VCaP (cell line): ENCODE measurements at regions not wholly inside any gene's neighbourhood (a gene's known extent, or its start where the extent isn't known, plus 50 kb on each side); places are given as distances from the start of the nearest gene placed in this dataset.

ENCODE experiments used
- H3K27ac ChIP-seq: fragments of 450-650 bp; 2 replicates; pipeline ENCODE4 v1.5.1; 2017
- TF ChIP-seq, protein P1 (sequence below): fragments of 450-650 bp; conservative IDR thresholded peaks from 2 replicates; pipeline ENCODE4 v1.5.1; 2017; ENCODE audit warnings: mild to moderate bottlenecking, moderate library complexity

DNA sequence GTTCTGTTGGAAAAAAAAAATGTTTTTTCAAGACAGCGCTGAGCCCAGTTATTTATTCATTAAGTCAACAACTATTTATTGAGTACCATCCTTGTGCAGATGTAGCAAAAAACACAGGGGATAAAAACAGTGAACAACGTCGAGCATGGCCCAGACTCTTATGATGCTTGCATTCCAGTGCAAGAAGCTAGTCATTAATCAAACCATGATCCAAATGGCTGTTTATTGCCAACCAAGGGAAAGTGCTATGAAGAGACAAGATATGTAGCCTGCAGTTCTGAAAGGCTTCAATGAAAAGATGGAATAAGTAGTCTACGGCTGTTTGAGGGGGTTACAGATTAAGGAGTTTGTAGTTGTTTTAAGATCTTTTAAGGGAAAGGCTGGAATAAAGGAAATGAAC is 262.3 kb downstream of the NEBL start:
- TF ChIP-seq, protein P1, sequence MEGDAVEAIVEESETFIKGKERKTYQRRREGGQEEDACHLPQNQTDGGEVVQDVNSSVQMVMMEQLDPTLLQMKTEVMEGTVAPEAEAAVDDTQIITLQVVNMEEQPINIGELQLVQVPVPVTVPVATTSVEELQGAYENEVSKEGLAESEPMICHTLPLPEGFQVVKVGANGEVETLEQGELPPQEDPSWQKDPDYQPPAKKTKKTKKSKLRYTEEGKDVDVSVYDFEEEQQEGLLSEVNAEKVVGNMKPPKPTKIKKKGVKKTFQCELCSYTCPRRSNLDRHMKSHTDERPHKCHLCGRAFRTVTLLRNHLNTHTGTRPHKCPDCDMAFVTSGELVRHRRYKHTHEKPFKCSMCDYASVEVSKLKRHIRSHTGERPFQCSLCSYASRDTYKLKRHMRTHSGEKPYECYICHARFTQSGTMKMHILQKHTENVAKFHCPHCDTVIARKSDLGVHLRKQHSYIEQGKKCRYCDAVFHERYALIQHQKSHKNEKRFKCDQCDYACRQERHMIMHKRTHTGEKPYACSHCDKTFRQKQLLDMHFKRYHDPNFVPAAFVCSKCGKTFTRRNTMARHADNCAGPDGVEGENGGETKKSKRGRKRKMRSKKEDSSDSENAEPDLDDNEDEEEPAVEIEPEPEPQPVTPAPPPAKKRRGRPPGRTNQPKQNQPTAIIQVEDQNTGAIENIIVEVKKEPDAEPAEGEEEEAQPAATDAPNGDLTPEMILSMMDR, result no peak
- no peak overlapping the region for H3K27ac ChIP-seq

DNA sequence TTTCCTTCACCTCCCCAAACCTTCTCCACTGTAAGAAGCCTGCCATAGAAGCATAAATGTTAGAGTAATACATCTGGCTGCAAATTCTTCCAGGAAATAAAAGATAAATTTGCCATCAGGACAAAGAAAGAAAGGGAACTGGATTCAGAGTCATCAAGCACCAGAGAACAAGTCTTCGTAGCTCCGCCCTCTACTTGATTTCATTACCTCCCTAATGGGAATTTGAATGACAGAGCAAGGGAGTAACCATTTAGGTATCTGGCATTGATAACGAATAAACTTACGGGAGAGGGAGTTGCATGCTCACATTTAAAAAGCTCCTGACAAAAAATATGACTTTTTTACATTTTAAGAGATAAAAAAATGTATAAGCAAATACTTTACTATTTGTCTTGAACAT is 263.4 kb downstream of the NEBL start:
- no peak overlapping the region for H3K27ac ChIP-seq
- TF ChIP-seq, protein P1, result no peak

DNA sequence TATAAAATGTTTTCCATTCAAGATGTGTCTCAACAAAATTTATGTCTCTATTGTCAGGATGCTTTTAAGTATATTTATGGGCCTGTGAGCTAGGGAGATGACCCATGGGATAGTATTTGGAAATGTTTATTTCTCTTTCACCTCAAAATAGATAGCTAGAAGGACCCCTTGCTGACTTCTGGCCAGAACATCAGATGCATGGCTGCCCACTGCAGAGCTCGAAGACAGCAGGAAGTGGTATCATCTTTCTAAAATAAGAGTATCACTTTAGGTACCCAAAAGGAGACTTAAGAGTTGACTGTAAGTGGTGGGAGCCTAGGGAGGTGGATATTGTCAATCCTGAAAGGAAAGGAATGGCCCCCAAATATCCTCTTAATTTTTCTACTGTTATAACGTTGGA is 264.4 kb downstream of the NEBL start:
- no peak overlapping the region for H3K27ac ChIP-seq
- TF ChIP-seq, protein P1, result no peak

DNA sequence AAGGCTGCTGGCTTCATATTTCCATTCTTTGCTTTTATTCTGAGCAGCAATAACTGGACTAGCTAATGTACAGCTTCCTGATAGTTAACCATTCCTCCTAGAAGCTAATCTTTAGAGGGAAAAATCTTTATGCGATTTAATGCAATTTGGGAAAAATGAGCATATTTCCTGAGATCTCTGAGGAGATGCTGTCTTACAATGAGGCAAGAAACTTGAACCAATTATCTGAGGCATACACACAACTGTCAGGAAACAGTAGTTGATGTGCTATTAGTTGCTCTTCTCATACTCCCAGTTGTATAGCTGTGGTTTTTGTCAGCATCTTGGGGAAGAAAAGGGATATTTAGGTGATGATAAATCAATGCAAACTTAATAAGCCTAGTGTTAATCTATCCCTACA is 265.9 kb downstream of the NEBL start:
- no peak overlapping the region for H3K27ac ChIP-seq
- TF ChIP-seq, protein P1, result no peak

DNA sequence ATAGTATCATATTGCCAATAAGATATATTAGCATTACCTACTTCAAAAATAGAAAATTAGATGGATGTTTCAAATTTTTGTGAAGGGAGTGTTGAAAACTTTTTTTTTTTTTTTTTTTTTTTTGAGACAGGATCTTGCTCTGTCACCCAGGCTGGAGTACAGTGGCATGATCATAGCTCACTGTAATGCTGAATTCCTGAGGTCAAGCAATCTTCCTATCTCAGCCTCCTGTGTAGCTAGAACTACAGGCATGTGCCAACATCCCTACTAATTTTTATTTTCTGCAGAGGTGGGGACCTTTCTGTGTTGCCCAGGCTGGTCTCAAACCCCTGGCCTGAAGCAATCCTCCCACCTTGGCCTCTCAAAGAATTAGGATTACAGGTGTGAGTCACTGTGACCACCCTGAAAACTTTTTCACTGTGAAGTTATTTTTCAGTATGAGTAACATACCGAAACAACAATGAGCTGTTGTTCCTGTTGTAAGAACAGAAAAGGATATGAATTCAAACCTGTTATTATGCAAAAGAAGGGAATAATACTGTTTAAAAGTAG is 266.9 kb downstream of the NEBL start:
- TF ChIP-seq, protein P1, result no peak

DNA sequence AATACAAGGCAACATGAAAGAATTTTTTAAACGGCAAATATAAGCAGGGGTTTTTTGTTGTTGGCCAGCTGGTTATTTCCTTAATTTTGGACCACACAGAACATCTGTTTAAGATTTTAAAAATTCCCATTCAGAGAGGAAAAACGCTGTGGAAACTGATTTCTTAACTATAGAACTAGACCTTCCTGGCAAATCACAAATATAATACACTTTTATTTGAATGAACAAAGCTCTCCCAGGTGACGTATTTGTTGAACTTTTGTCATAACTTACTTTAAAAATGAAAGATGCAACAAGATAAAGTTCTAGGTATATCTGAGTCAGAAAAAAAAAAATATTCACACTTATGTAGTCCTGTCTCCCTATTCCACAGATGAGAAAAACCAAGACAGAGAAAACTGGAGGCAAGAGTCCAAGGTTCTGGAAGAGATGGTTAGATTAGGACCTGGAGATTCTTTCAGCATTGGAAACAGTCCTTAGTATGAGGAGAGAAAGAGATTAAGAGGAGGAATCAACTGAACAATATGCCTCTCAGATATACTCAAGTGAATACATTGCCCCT is 269.1 kb downstream of the NEBL start:
- TF ChIP-seq, protein P1, result no peak
- no peak overlapping the region for H3K27ac ChIP-seq

More for the DNA sequence above, 266.9 kb downstream of the NEBL start:
- no peak overlapping the region for H3K27ac ChIP-seq

DNA sequence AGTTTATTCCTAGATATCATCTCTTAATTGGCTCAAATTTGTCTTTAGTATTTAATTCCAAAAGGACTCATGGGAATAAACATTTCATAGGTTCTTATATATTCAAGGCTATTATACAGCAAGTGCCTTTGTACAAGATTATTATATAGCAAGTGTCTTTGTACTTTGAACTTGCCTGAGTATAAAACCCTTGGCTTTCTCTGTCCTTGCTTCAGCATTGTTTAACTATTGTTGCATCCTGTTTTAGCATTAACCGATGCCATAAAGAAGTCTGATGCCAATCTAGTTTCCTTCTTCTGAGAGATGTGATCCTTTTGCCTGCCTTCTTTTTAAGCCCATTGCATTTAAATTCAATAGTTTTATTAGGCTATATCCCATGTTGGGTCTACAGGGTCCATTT is 270.0 kb downstream of the NEBL start:
- H3K27ac ChIP-seq, result no peak overlapping the region
- TF ChIP-seq, protein P1, result no peak
